Loucy (cell line): ENCODE measurements at regions not wholly inside any gene's neighbourhood (a gene's known extent, or its start where the extent isn't known, plus 50 kb on each side); places are given as distances from the start of the nearest gene placed in this dataset.

Experiments
- CTCF ChIP-seq: fragments of 200-600 bp; sonication (generic); conservative IDR thresholded peaks from 2 replicates; pipeline ENCODE4 v1.5.1; 2014; ENCODE audit warnings: mild to moderate bottlenecking, antibody characterized with exemption, low read length
- EZH2phosphoT487 ChIP-seq: fragments of 200-600 bp; IDR thresholded peaks from 2 replicates; pipeline ENCODE4 v1.6.1; 2018; ENCODE audit warnings: antibody characterized with exemption, mild to moderate bottlenecking, moderate library complexity, borderline replicate concordance

GRCh38 chr6:81987293-81987692 is 234.8 kb upstream of the TENT5A start:
- TF ChIP-seq CTCF (no peak), EZH2phosphoT487 (no peak)
